GM12878 (cell line): ENCODE measurements at regions not wholly inside any gene's neighbourhood (a gene's known extent, or its start where the extent isn't known, plus 50 kb on each side); places are given as distances from the start of the nearest gene placed in this dataset.

ENCODE experiments used
- ATAC-seq: fragments of 200-7000 bp; cut with Tn5 transposase; 3 replicates; pipeline ENCODE4 v1.9.1; 2020; ENCODE audit warnings: mild to moderate bottlenecking, moderate library complexity
- BruUV-seq: library from RNA; stranded (reverse); fragments of 400-500 nt; replicated peaks from 2 replicates; lab custom pipeline; 2021; lab: Mats Ljungman, UMichigan
- CTCF ChIA-PET: fragments of 300-600 bp; sonication (Branson Sonifier 250); formaldehyde crosslinking; extraction: SDS; loops from one replicate; lab custom pipeline; 2021; ENCODE audit warnings: inconsistent platforms; lab: Yijun Ruan, JAX
- POLR2A ChIA-PET: fragments of 350-600 bp; formaldehyde crosslinking; extraction: SDS; loops from one replicate; lab custom pipeline; 2021; ENCODE audit warnings: inconsistent platforms; lab: Charles Lee
- RAD21 ChIA-PET: fragments of 300-600 bp; sonication (Branson Sonifier 250); formaldehyde crosslinking; loops from one replicate; lab custom pipeline; 2023; ENCODE audit warnings: antibody characterized with exemption; ENCODE audit not compliant: unreplicated experiment; lab: Charles Lee
- SMC1A ChIA-PET: fragments of 300-600 bp; sonication (Branson Sonifier 250); formaldehyde crosslinking; loops from one replicate; lab custom pipeline; 2023; ENCODE audit not compliant: unreplicated experiment, uncharacterized antibody; lab: Charles Lee
- DNase-seq: peaks from one replicate; pipeline ENCODE4 v3.0.0-alpha.2; 2011; ENCODE audit warnings: low read depth, low spot score
- FAIRE-seq: peaks from 3 replicates; lab custom pipeline; 2011; peaks lifted over from hg19 to GRCh38; lab: Jason Lieb, UNC
- H2AFZ ChIP-seq: 2 replicates; pipeline ENCODE4 v1.6.0; 2011; ENCODE audit warnings: low read depth, low read length, control low read depth; ENCODE audit not compliant: control insufficient read depth
- H3K27ac ChIP-seq: 2 replicates; pipeline ENCODE4 v1.5.1; 2011; ENCODE audit warnings: control low read depth; ENCODE audit not compliant: control insufficient read depth, insufficient read depth
- H3K27me3 ChIP-seq, 2 experiments: replicated peaks in 1 of 2; 2 replicates each; pipeline versions ENCODE4 v1.6.0 to v1.6.1; 2011; ENCODE audit warnings: low read length in 1 of 2; ENCODE audit not compliant: control insufficient read depth in 2 of 2, insufficient read depth in 2 of 2
- H3K36me3 ChIP-seq, 2 experiments: 2 replicates each; pipeline ENCODE4 v1.5.1; 2011; ENCODE audit warnings: low read length in 1 of 2; ENCODE audit not compliant: control insufficient read depth in 2 of 2, insufficient read depth in 2 of 2
- H3K4me1 ChIP-seq: 2 replicates; pipeline ENCODE4 v1.6.1; 2011; ENCODE audit warnings: mild to moderate bottlenecking, low read length, moderate library complexity, mixed read lengths; ENCODE audit not compliant: control insufficient read depth, insufficient read depth
- H3K4me2 ChIP-seq: 2 replicates; pipeline ENCODE4 v1.6.0; 2011; ENCODE audit warnings: control low read depth; ENCODE audit not compliant: control insufficient read depth, insufficient read depth
- H3K4me3 ChIP-seq: fragments of 200-600 bp; sonication (generic); 2 replicates; pipeline ENCODE4 v1.5.1; 2016
- H3K79me2 ChIP-seq: 2 replicates; pipeline ENCODE4 v1.6.0; 2011; ENCODE audit warnings: low read length; ENCODE audit not compliant: control insufficient read depth, insufficient read depth
- H3K9ac ChIP-seq: 2 replicates; pipeline ENCODE4 v1.8.0; 2011; ENCODE audit warnings: low read length, control low read depth, mixed read lengths; ENCODE audit not compliant: control insufficient read depth, insufficient read depth
- H3K9me3 ChIP-seq: replicated peaks from 3 replicates; pipeline ENCODE4 v1.5.1; 2011; ENCODE audit warnings: mild to moderate bottlenecking, low read length; ENCODE audit not compliant: control insufficient read depth, insufficient read depth
- H4K20me1 ChIP-seq: 2 replicates; pipeline ENCODE4 v1.6.0; 2011; ENCODE audit not compliant: control insufficient read depth, insufficient read depth
- EZH2 ChIP-seq: IDR thresholded peaks from 2 replicates; pipeline ENCODE4 v1.6.1; 2012; ENCODE audit warnings: low read depth, mild to moderate bottlenecking, control low read depth, inconsistent platforms, low read length, borderline replicate concordance; ENCODE audit not compliant: control insufficient read depth
- NFYA ChIP-seq: IDR thresholded peaks from 2 replicates; pipeline ENCODE4 v1.6.1; 2011; ENCODE audit warnings: low read depth, mild to moderate bottlenecking, low read length, improper control_type of control experiment, borderline replicate concordance
- NR2C1 ChIP-seq: fragments of 450-650 bp; IDR thresholded peaks from 2 replicates; pipeline ENCODE4 v1.6.1; 2017; ENCODE audit warnings: antibody characterized with exemption, mild to moderate bottlenecking, moderate library complexity
- STAT1 ChIP-seq: fragments of 450-650 bp; conservative IDR thresholded peaks from 2 replicates; pipeline ENCODE4 v1.6.1; 2014; ENCODE audit warnings: antibody characterized with exemption, mild to moderate bottlenecking
- ZBED1 ChIP-seq: IDR thresholded peaks from 2 replicates; pipeline ENCODE4 v1.6.1; 2016; ENCODE audit warnings: borderline replicate concordance
- ZBTB4 ChIP-seq: fragments of 450-650 bp; formaldehyde crosslinking; IDR thresholded peaks from 2 replicates; pipeline ENCODE4 v1.4.0; 2022; ENCODE audit warnings: mild to moderate bottlenecking, moderate library complexity
- WGBS: methylation state at CpG from one replicate; pipeline ENCODE4 v1.1.6; 2016; ENCODE audit warnings: low lambda C conversion rate; ENCODE audit not compliant: insufficient replicate concordance, insufficient coverage; ENCODE audit errors: missing lambda C conversion rate; 5-methylcytosine and 5-hydroxymethylcytosine counted together
- in situ Hi-C: fragments of 300-500 bp; cut with MboI; formaldehyde crosslinking; loops from 9 replicates; pipeline ENCODE4 v1.14.3; 2018; ENCODE audit warnings: mixed read lengths
- intact Hi-C: fragments of 100-400 bp; cut with micrococcal nuclease; formaldehyde crosslinking; loops from one replicate; pipeline ENCODE4 v1.14.2; 2022; ENCODE audit not compliant: unreplicated experiment

GRCh38 chr10:64659311-64659710, 1138.1 kb downstream of the REEP3 start:
- FAIRE-seq (no peak), DNase-seq (no peak), ATAC-seq (no peak)
- TF ChIP-seq EZH2 (no peak), ZBED1 (no peak), NFYA (no peak)
- H3K27ac ChIP-seq, result no peak overlapping the region
- no peak overlapping the region for H3K4me3 ChIP-seq
- H3K36me3 ChIP-seq, result no peaks in the 10 kb centered on the region
- H3K79me2 ChIP-seq, result no peaks in the 10 kb centered on the region
- no peak overlapping the region for H2AFZ ChIP-seq
- H4K20me1 ChIP-seq, result no peaks in the 10 kb centered on the region
- ChIA-PET SMC1A (no interaction called here), RAD21 (no interaction called here), POLR2A (no interaction called here), CTCF (no interaction called here)
- WGBS, result 0% methylated on average over 1 of the region's 1 CpG
- in situ Hi-C loops, result no loop called here
- H3K4me2 ChIP-seq, result no peak overlapping the region
- no peaks in the 10 kb centered on the region for H3K4me1 ChIP-seq
- no peaks in the 10 kb centered on the region for H3K9me3 ChIP-seq
- no TSS peak for BruUV-seq
- H3K27me3 ChIP-seq, result no peaks in the 10 kb centered on the region
- intact Hi-C loops, result no loop called here
- no peak overlapping the region for H3K9ac ChIP-seq

- Histone ChIP-seq H3K4me1 (no peaks in the 10 kb centered on the region), H2AFZ (no peak overlapping the region), H3K9me3 (no peaks in the 10 kb centered on the region), H3K4me3 (no peak overlapping the region), H3K27me3 (no peaks in the 10 kb centered on the region), H3K4me2 (no peak overlapping the region), H3K27ac (no peak overlapping the region), H3K9ac (no peak overlapping the region), H3K36me3 (no peaks in the 10 kb centered on the region), H4K20me1 (no peaks in the 10 kb centered on the region), H3K79me2 (no peaks in the 10 kb centered on the region)
- intact Hi-C loops, result no loop called here
- in situ Hi-C loops, result no loop called here
- RAD21 ChIA-PET, result no interaction called here
- no peak for FAIRE-seq
- no peak for ATAC-seq
- no TSS peak for BruUV-seq
- SMC1A ChIA-PET, result no interaction called here
- POLR2A ChIA-PET, result no interaction called here
- 71% methylated on average over 3 of the region's 3 CpGs for WGBS
- TF ChIP-seq NR2C1 (no peak), ZBTB4 (no peak), STAT1 (no peak)
- DNase-seq, result no peak
- CTCF ChIA-PET, result no interaction called here
Measured at GRCh38 chr10:64682043-64682442, 1160.8 kb downstream of the REEP3 start.
